B cell (primary cell): ENCODE measurements at regions not wholly inside any gene's neighbourhood (a gene's known extent, or its start where the extent isn't known, plus 50 kb on each side); places are given as distances from the start of the nearest gene placed in this dataset.

Source experiments
- ATAC-seq: fragments of 200-7000 bp; cut with Tn5 transposase; one replicate; pipeline ENCODE4 v1.10.0; 2021; ENCODE audit warnings: low read depth, mild to moderate bottlenecking, moderate number of reproducible peaks, moderate library complexity
- CTCF ChIA-PET: fragments of 350-600 bp; sonication (Branson Sonifier 250); formaldehyde crosslinking; loops from one replicate; lab custom pipeline; 2021; ENCODE audit warnings: antibody characterized with exemption, inconsistent platforms; lab: Charles Lee
- POLR2A ChIA-PET: fragments of 350-600 bp; sonication (Branson Sonifier 250); formaldehyde crosslinking; loops from one replicate; lab custom pipeline; 2021; ENCODE audit warnings: antibody characterized with exemption; lab: Charles Lee
- DNase-seq: peaks from one replicate; pipeline ENCODE4 v3.0.0; 2013
- H2AFZ ChIP-seq: 2 replicates; pipeline ENCODE4 v1.6.1; 2012; ENCODE audit warnings: mild to moderate bottlenecking, low read depth, low read length; ENCODE audit not compliant: insufficient read depth, poor library complexity, severe bottlenecking
- H3K27ac ChIP-seq, 2 donors: 1 replicate in 1 of 2; 2 replicates in 1 of 2; pipeline ENCODE4 v1.5.1; 2012 to 2013; ENCODE audit warnings: low read length in 2 of 2, mild to moderate bottlenecking in 2 of 2, moderate library complexity in 1 of 2
- H3K27me3 ChIP-seq, 4 experiments: fragments of 200-600 bp in 1 of 4; sonication (generic) in 1 of 4; replicated peaks in 1 of 4; 1 replicate in 2 of 4; 2 replicates in 2 of 4; pipeline versions ENCODE4 v1.6.1 to v1.7.0; 2013 to 2016; ENCODE audit warnings: low read length in 3 of 4, mild to moderate bottlenecking in 2 of 4, mixed read lengths in 1 of 4, moderate library complexity in 1 of 4; ENCODE audit not compliant: insufficient read depth in 4 of 4, control insufficient read depth in 3 of 4; ENCODE audit errors: control extremely low read depth in 1 of 4
- H3K36me3 ChIP-seq, 2 experiments: replicated peaks in 1 of 2; 1 replicate in 1 of 2; 2 replicates in 1 of 2; pipeline versions ENCODE4 v1.6.1 to v1.7.1; 2013; ENCODE audit warnings: low read length in 1 of 2; ENCODE audit not compliant: insufficient read depth in 2 of 2, control insufficient read depth in 1 of 2; ENCODE audit errors: control extremely low read depth in 1 of 2, extremely low read depth in 1 of 2
- H3K4me1 ChIP-seq, 2 donors: fragments of 200-600 bp in 1 of 2; sonication (generic) in 1 of 2; 1 replicate in 1 of 2; 2 replicates in 1 of 2; pipeline versions ENCODE4 v1.5.1 to v1.6.1; 2013 to 2017; ENCODE audit warnings: low read length in 2 of 2; ENCODE audit not compliant: control insufficient read depth in 2 of 2, insufficient read depth in 2 of 2
- H3K4me2 ChIP-seq: replicated peaks from 2 replicates; pipeline ENCODE3; 2012; ENCODE audit warnings: mild to moderate bottlenecking, low read depth, low read length; ENCODE audit not compliant: poor library complexity, severe bottlenecking
- H3K4me3 ChIP-seq, 5 experiments: fragments of 200-600 bp in 1 of 5; sonication (generic) in 1 of 5; 1 replicate in 3 of 5; 2 replicates in 2 of 5; pipeline versions ENCODE4 v1.5.1 to v1.7.0; 2011 to 2016; ENCODE audit warnings: low read length in 4 of 5, mild to moderate bottlenecking in 4 of 5, low read depth in 2 of 5, control low read depth in 1 of 5, moderate library complexity in 1 of 5; ENCODE audit not compliant: insufficient read depth in 1 of 5; ENCODE audit errors: control extremely low read depth in 1 of 5, extremely low read depth in 1 of 5
- H3K79me2 ChIP-seq: fragments of 200-600 bp; sonication (generic); one replicate; pipeline ENCODE4 v1.6.0; 2016; ENCODE audit warnings: low read length; ENCODE audit not compliant: control insufficient read depth, insufficient read depth
- H3K9ac ChIP-seq: fragments of 200-600 bp; sonication (generic); 2 replicates; pipeline ENCODE4 v1.6.1; 2017; ENCODE audit warnings: mild to moderate bottlenecking, low read length, moderate library complexity
- H3K9me3 ChIP-seq, 3 donors: one replicate each; pipeline versions ENCODE4 v1.6.1 to v1.7.1; 2013; ENCODE audit warnings: low read length in 2 of 3; ENCODE audit not compliant: control insufficient read depth in 2 of 3, insufficient read depth in 1 of 3; ENCODE audit errors: control extremely low read depth in 1 of 3
- H4K20me1 ChIP-seq: 2 replicates; pipeline ENCODE4 v1.6.0; 2012; ENCODE audit warnings: mild to moderate bottlenecking, low read length; ENCODE audit not compliant: insufficient read depth, control insufficient read depth, poor library complexity, severe bottlenecking
- H3K27ac Mint-ChIP-seq: one replicate; pipeline ENCODE4 v1.8.0; 2021; ENCODE audit warnings: mixed read lengths
- H3K27me3 Mint-ChIP-seq: one replicate; pipeline ENCODE4 v1.8.0; 2021; ENCODE audit warnings: mixed read lengths
- H3K4me1 Mint-ChIP-seq: one replicate; pipeline ENCODE4 v1.8.0; 2021; ENCODE audit warnings: mixed read lengths
- H3K4me3 Mint-ChIP-seq: one replicate; pipeline ENCODE4 v1.8.0; 2021; ENCODE audit warnings: mixed read lengths
- H3K9me3 Mint-ChIP-seq: one replicate; pipeline ENCODE4 v1.8.0; 2022; ENCODE audit warnings: mixed read lengths; ENCODE audit not compliant: insufficient read depth
- CTCF ChIP-seq: fragments of 200-600 bp; IDR thresholded peaks from one replicate; pipeline ENCODE4 v1.8.0; 2022; ENCODE audit warnings: antibody characterized with exemption, mild to moderate bottlenecking
- EZH2 ChIP-seq: IDR thresholded peaks from 2 replicates; pipeline ENCODE4 v1.6.1; 2012; ENCODE audit warnings: borderline replicate concordance, low read depth, mild to moderate bottlenecking, moderate library complexity, low read length; ENCODE audit not compliant: insufficient read depth, poor library complexity, severe bottlenecking
- WGBS: methylation state at CpG from one replicate; pipeline ENCODE4 v1.1.5; 2013; ENCODE audit warnings: missing lambda C conversion rate; ENCODE audit not compliant: insufficient coverage; 5-methylcytosine and 5-hydroxymethylcytosine counted together
- intact Hi-C: fragments of 100-400 bp; cut with micrococcal nuclease; formaldehyde crosslinking; loops from one replicate; pipeline ENCODE4 v1.10.0; 2022

GRCh38 chr16:64272028-64272427 is 849.8 kb downstream of the CDH11 start:
- H3K79me2 ChIP-seq, result no peaks in the 10 kb centered on the region
- H3K9me3 ChIP-seq, result no peaks in the 10 kb centered on the region
- ATAC-seq (no peak), DNase-seq (no peak)
- H3K36me3 ChIP-seq, result no peaks in the 10 kb centered on the region
- H3K9ac ChIP-seq, result no peak overlapping the region
- no peak overlapping the region for H3K4me2 ChIP-seq
- H3K9me3 Mint-ChIP-seq, result peaks cover 2% of the 10 kb centered on the region
- TF ChIP-seq CTCF (no peak), EZH2 (no peak)
- no peaks in the 10 kb centered on the region for H3K4me1 Mint-ChIP-seq
- H3K4me3 ChIP-seq, result no peak overlapping the region
- H3K27ac Mint-ChIP-seq, result no peak overlapping the region
- no peaks in the 10 kb centered on the region for H3K4me1 ChIP-seq
- no peaks in the 10 kb centered on the region for H4K20me1 ChIP-seq
- no peaks in the 10 kb centered on the region for H3K27me3 ChIP-seq
- no peak overlapping the region for H2AFZ ChIP-seq
- intact Hi-C loops, result no loop called here
- no peak overlapping the region for H3K27ac ChIP-seq
- CTCF ChIA-PET, result no interaction called here
- no peaks in the 10 kb centered on the region for H3K27me3 Mint-ChIP-seq
- H3K4me3 Mint-ChIP-seq, result no peak overlapping the region
- POLR2A ChIA-PET, result no interaction called here

- no peaks in the 10 kb centered on the region for H3K4me1 ChIP-seq
- H3K36me3 ChIP-seq, result no peaks in the 10 kb centered on the region
- no CpG with 5 or more reads among the region's 1 CpG for WGBS
- H3K4me2 ChIP-seq, result no peak overlapping the region
- no peak overlapping the region for H3K9ac ChIP-seq
- peaks cover 2% of the 10 kb centered on the region for H3K9me3 Mint-ChIP-seq
- H3K27ac ChIP-seq, result no peak overlapping the region
- H2AFZ ChIP-seq, result no peak overlapping the region
- no peaks in the 10 kb centered on the region for H3K9me3 ChIP-seq
- no peaks in the 10 kb centered on the region for H3K79me2 ChIP-seq
- POLR2A ChIA-PET, result no interaction called here
- no peaks in the 10 kb centered on the region for H4K20me1 ChIP-seq
- H3K27me3 ChIP-seq, result no peaks in the 10 kb centered on the region
- H3K4me3 ChIP-seq, result no peak overlapping the region
- H3K27me3 Mint-ChIP-seq, result no peaks in the 10 kb centered on the region
- ATAC-seq (no peak), DNase-seq (no peak)
- CTCF ChIA-PET, result no interaction called here
- no peak overlapping the region for H3K27ac Mint-ChIP-seq
- intact Hi-C loops, result no loop called here
- TF ChIP-seq CTCF (no peak), EZH2 (no peak)
- H3K4me1 Mint-ChIP-seq, result no peaks in the 10 kb centered on the region
- H3K4me3 Mint-ChIP-seq, result no peak overlapping the region
These were observed 852.1 kb downstream of the CDH11 start for GRCh38 chr16:64269756-64270155.
